ENCODE measurements at regions not wholly inside any gene's neighbourhood (a gene's known extent, or its start where the extent isn't known, plus 50 kb on each side); places are given as distances from the start of the nearest gene placed in this dataset.

- DNase-seq = no peak
Measured at GRCh38 chr1:199297174-199297573, 658.3 kb downstream of the PTPRC start.

- DNase-seq = no peak
Measured at GRCh38 chr1:199297887-199298286, 659.0 kb downstream of the PTPRC start.

GRCh38 chr1:199298825-199299224 lies 660.0 kb downstream of the PTPRC start:
- no peak for DNase-seq

DNA sequence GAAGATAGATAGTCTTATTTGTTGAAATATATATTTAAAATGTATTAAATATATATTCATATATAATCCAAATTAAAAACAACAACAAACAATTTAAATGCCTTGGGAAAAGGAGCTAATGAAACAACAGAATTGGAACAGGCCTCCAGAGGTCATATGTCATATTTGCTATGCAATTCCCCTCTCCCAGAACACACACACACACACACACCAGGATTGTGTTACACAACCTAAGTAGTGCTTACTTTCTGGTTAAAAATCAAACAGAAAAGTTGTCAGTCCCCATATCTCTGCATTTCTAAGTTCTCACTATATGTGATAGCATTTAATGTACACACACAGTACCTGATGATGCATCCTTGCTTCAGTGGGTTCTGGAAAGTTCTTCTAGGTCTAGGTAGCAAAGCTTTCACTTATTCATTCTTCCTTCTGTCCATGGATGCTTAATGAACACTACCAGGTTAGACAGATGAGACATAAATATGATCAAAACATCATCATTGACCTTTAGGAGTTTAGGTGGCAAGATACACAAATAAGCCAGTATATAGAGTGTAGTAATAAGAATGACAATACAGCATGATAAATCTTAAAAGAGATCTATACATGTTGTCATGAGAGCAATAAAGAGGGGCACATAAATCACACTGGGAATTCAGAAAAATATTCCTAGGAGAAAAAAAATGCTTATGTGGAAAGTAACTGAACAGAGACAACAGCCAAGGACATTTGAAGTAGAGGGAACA lies 662.8 kb downstream of the PTPRC start:
- no peak for DNase-seq

- DNase-seq = no peak
Measured at GRCh38 chr1:199302554-199302953, 663.7 kb downstream of the PTPRC start.

DNA sequence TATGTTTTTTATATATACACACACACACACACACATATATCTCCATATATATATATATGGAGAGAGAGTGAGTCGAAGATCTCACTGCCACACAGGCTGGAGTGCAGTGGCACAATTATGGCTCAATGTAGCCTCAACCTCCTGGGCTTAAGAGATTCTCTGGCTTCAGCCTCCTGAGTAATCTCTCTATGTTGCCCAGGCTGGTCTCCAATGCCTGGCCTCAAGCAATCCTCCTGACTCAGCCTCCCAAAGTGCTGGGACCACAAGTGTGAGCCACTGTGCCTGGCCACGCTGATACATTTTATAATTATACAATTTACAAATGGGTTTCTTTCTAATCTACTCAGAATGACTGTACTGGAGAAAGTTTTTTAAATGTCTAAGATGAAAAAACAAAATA lies 664.2 kb downstream of the PTPRC start:
- no peak for DNase-seq

- no peak for DNase-seq
Measured at GRCh38 chr1:199305053-199305452, 666.2 kb downstream of the PTPRC start.

GRCh38 chr1:199307496-199308264 lies 668.8 kb downstream of the PTPRC start:
- no peak for DNase-seq

DNA sequence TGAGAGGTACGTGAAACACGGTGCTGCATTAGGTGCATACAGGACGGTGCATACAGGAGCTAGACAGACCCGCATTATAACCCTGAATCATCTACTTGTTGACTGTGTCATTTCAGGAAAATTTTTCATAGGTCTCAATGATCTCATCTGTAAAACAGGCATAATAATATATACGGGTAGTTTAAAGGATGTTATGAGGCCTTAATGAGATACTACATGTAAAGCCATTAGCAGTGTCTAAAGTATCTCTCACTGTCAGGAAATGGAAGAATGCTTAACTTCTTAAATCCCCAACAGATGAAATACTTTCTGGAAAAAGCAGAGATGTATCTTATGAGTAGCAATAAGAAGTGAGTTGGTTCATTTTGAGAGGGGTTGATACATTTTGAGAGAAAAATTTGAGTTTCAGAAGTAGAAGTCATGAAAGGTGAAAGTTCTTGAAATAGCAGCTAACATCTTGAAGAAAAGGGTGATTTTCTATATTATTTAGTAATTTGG lies 669.6 kb downstream of the PTPRC start:
- DNase-seq = no peak

- DNase-seq = no peak
Measured at GRCh38 chr1:199310708-199311107, 671.9 kb downstream of the PTPRC start.

GRCh38 chr1:199311478-199312262 lies 672.8 kb downstream of the PTPRC start:
- DNase-seq = no peak

DNA sequence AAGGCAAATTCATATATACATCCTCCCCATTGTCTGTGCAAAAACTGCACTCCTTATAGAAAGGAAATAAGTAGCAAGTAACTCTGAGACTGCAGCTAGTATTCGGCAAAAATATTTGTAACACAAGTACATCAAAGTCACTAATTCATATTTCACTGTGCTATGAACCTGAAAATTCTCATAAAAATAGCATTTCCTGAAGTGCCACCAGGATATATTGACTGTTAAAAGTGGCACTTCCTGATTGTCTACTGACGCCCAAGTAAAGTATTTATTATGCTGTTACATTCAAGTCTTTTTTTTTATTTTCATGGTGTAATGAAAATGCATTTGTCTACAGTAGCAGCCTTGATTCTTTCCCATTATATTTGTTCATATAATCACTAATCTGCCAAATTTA lies 673.8 kb downstream of the PTPRC start:
- no peak for DNase-seq

- no peak for DNase-seq
Measured at GRCh38 chr1:199313444-199313843, 674.6 kb downstream of the PTPRC start.

DNA sequence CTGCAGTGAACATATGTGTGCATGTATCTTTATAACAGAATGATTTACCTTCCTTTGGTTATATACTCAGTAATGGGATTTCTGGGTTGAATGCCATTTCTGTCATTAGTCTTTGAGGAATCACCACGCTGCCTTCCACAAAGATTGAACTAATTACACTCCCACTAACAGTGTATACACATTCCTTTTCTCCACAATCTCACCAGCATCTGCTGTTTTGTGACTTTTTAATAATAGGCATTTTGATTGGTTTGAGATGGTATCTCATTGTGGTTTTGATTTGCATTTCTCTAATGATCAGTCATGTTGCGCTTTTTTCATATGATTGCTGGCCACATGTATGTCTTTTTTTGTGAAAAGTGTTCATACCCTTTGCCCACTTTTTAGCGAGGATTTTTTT lies 680.5 kb downstream of the PTPRC start:
- DNase-seq = no peak

DNA sequence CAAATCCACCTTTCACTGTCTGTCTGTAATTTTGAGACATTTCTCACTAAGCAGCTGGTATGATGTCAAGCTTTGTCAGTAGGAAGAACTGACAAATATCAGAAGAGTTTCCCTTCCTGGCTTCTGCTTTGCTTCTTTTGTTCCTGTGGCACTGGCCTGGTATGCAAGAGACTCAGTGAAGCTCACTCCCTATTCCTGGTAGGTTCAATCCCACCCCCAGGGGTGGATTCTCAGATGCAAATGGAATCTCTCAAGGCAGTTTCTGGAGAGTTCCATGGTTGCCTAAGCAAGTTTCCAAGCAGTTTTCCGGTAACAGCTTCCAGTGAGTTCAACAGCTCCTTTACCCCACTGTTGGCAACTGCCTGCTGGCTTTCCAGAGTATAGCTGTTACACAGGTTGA lies 683.4 kb downstream of the PTPRC start:
- DNase-seq = no peak

- DNase-seq = no peak
Measured at GRCh38 chr1:199333180-199333579, 694.3 kb upstream of the NR5A2 start.

GRCh38 chr1:199335496-199335895 lies 692.0 kb upstream of the NR5A2 start:
- DNase-seq = no peak

DNA sequence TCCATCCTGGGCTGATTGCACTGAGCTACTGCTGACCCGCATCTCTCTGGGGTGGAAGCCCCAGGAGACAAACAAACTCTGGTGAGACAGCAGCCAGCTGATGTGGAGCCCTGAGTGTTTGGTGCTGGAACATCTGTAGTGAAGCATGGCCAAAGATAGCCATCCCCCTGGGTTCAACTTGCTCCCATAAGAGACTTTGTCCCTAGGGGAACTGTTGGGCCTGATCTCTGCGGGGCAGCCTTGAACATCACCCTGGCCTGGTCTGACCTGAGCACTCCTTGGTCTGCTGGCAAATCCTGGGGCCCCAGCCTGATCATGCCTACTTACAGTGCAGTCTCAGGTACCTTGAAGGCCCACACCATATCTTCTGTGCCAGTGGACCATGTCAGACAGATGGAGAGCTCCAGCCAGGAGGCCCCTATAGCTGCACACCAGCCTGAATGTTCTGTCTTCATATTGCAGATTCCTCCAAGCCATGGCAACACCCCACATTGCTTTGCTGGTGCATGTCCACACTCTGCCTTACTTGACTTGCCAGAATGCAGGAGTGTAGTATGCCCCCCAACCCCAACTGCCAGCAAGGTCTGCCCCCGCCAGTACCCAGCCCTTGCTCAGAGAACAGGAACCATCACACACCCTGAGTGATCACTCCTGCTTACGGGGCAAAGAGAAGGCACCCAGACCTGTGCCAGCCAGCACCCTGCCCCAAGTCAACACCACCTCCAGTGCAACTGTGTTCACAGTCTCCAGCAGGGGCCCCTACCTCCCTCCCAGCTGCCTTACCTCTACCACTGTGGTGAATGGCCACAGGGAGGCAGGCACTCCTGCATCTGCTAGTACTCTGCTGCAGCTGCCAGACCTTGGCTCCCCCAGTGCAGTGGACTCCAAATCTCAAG lies 690.5 kb upstream of the NR5A2 start:
- no peak for DNase-seq

DNA sequence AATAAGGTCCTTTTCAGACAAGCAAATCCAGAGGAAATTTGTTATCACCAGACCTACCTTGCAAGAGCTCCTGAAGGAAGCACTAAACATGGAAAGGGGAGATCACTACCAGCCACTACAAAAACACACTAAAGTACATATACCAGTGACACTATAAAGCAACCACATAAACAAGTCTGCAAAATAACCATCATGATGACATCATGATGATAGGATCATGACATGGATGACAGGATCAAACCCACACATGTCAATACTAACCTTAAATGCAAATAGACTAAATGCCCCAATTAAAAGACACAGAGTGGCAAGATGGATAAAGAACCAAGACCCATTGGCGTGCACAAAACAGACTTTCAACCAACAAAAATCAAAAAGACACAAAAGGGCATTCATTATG lies 688.8 kb upstream of the NR5A2 start:
- DNase-seq = no peak

GRCh38 chr1:199352351-199352750 lies 675.2 kb upstream of the NR5A2 start:
- DNase-seq = no peak

- no peak for DNase-seq
Measured at GRCh38 chr1:199353906-199354305, 673.6 kb upstream of the NR5A2 start.

DNA sequence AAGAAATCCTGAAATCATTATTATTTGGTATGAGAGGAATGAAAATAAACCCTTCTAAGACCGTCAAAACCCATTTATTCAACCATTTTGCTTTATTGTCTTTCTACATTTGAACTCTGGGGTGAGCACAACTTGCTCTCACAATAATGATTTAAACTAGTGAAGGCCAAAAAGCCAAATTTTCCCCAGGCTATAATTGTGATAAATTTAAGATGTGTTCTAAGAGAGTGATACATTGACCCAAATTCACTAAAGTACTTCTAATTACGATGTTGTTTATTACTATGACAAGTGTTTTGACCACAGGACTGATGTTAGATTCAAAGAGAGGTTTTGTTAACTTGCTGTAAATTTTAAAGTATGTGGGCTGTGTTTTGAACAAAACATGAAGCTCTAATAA lies 670.9 kb upstream of the NR5A2 start:
- no peak for DNase-seq

Measured in activated T-cell treated with anti-CD3 and anti-CD28 coated beads, Interleukin-2, amount 50 U/mL, for 1 hour (primary cell).